NOMO-1 (cell line): ENCODE measurements at regions not wholly inside any gene's neighbourhood (a gene's known extent, or its start where the extent isn't known, plus 50 kb on each side); places are given as distances from the start of the nearest gene placed in this dataset.
A peak's percentile ranks its signal among the peaks of the same experiment; 100 is the strongest.
"Not testable (repeated sequence)": the region's sequence is repeated elsewhere in the genome, so short reads cannot be mapped to it uniquely, and the experiment has no call there.

ENCODE experiments used
- DNase-seq, 2 experiments: peaks; one replicate each; lab custom pipeline; 2025; ENCODE audit not compliant: unreplicated experiment in 2 of 2; lab: John Stamatoyannopoulos, UW

DNA sequence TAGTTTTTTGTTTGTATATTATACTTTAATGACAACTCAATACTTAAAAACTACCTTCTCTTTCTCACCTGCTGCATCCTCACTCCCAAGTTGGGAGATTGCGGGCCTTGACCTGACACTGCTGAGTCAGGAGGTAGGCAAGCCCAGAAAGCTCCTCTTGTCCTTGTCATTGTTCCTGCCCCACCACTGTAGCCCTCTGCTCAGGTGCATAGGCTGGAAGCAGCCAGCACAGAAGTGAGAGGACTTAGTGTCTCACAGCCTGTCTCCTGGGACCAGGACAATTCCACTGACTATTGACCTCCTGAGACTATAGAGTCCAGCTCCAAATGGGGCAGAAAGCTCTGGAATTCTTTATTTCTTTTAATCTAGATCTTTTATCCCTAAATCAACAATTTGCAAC, 123.5 kb upstream of the NDP start:
- no peak for DNase-seq

DNA sequence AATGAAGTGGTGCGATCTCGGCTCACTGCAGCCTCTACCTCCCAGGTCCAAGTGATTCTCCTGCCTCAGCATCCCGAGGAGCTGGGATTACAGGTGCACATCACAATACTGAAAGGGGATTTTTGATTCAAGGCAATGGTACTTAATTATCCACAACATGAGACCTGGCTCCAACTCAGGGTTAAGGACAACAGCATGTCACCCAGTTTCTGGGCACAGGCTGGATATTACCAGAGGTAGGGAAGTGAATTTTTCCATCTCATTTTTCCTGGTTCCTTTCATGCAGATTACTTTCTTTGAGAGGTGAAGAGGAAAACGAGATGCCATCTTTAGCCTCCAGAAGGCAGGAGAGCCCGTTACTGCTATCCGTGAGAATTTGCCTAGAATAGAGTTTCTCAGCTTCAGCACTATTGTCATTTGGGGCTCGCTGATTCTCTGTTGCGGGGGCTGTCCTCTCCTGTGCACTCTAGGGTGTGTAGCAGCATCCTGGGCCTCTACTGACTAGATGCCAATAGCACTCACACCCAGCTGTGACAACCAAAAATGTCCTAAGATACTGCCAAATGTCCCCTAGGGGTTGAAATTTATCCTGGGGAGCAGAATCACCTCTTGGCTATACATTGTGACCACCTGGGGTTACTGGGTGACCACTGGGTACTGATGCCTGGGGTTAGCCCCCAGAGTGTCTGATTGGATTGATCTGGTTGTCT, 121.8 kb upstream of the NDP start:
- DNase-seq: no peak

- DNase-seq: no peak
These were observed 120.2 kb upstream of the NDP start for GRCh38 chrX:44093431-44093830.

- no peak for DNase-seq
These were observed 119.6 kb upstream of the NDP start for GRCh38 chrX:44092778-44093177.

DNA sequence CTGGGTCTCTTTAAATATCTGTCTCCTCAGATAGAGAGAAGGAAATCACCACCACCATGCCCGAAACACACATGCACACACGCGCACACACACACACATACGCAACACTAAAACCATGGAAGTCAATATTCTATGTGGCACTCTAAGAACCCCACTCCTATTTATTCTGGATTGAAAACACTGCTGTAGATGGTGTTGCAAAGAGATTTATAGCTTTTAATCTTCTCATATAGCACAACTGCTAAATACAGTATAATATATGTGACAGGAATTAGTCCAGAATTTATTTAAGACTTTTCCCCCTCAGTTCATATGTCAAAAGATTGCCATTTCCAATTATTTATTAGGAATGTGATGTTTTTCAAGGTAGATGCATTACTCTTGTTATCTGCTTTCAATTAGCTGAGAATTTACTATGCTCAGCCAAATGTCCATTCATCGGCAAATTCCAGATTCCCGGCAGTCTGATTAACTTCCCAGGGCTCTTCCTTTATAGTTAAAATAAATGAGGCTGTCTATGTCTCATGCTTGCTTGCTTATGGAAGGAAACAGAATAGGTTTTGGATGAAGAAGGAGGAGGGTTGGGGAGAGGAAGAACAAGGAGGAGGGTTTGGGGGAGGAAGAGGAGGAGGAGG, 115.4 kb upstream of the NDP start:
- no peak for DNase-seq

GRCh38 chrX:44085209-44085608, 112.0 kb upstream of the NDP start:
- no peak for DNase-seq

DNA sequence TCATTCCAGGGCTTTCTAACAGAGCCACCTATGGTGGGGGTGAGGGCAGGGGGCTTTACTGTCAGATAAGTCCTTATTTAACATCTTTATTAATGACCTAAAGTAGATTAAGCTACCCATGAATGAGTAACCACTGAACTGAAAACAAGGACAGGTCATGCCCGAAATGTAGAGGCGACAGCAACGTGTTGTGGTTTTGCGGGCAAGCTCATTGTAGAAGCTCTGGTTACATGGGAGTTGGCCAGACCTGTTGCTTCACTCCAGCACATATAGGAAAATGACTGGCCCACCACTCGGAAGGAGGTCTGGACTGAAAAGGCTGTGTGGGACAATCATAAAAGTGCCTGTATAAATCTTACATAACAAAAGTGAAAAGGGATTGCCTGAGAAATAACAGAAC, 109.6 kb upstream of the NDP start:
- peak; percentile 59 to 75 for DNase-seq

DNA sequence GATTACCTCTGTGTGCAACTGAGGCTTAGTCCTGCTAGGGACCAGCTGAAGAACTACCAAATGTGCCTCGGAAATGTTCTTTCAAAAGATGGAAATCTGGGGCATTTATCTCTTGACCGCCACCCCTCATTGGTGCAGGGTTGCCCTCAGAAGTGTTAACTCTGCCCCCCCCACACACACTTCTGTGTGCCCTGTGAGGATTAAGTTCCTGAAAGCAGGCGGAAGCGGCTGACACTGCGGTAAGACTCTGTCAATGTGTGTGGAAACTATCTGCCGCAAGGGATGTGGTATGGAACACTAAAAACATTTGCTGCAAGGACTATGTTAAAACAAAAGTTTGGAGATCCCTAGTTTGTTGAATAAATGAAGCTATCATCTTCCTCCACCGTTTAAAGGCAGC, 106.9 kb upstream of the NDP start:
- peak; percentile 77 to 79 for DNase-seq

- DNase-seq: no peak
These were observed 99.4 kb upstream of the NDP start for GRCh38 chrX:44072631-44073030.

DNA sequence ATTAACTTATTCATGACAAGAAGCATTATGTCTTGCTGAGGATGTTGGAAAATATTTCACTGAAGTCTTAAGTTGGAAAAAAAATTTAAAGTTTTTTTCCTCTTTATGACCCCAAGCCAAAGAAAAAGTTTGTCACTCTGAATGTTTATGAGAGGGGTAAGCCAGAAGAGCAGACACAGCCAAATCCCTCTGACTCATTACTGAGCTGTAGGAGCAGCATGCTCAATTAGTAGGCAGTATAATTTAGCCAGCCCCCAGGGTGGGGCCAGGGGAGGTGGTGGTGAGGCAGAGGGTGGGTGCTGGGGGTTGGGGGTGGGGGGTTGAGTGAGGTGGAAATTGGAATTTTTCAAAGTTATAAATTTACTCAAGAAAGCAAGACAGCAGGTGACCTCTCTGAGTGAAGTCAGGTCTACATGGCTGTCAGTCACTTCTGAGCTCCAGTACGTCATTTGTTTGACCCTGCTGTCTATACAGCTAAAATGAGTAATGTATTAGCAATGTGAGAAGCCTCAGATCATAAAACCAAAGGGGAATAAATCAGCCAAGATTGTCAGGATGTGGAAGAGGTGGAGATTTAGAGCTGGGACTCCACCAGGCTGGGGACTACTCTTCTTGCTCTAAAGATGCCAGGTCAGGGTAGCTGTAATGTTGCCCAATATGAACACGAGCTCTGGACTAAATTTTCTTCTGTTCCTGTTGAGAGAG, 98.8 kb upstream of the NDP start:
- DNase-seq: no peak

DNA sequence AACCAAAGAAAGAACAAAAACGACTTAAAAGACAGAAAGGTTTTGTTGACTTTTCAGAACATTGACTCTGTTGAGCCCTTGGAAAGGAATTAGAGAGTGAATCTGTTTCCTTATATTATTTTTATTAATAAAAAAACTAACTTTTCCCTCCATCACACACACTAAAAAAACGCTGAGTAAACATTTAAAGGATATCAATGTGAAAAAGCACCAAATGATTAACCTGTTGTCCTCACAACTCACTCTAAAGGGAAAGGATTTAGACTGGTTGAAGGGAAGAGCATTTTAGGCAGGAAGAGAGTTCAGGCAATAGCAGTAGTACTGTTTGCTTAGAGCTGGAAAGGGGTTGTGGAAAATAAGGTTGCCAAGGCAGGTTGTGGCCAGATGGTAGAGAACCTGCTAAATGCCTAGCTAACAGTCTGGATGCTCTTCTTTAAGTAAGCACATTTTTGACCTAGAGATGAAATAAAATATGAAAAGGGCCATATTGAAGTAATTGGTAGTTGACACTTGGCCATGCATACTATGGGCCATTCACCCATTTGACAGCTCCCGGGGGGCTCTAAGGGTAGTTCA, 98.0 kb upstream of the NDP start:
- DNase-seq: no peak

DNA sequence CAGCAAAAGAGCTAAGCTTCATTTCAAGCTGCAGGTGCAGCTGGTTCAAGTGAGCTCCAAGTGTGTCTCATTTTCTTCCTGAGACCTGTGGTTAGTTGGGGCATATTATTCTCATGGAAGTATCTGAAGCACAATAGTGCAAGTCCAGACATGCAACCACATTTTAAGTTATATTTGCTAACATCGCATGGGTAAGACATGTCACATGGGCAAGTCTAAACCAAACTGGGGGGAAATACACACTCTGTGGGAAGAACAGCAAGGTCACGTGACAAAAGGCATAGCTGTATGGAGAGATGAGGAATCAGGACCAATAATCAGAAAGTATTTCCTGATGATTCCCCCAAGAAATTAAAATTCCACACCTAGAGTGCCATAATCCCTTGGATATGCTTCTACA, 94.9 kb upstream of the NDP start:
- no peak for DNase-seq

DNA sequence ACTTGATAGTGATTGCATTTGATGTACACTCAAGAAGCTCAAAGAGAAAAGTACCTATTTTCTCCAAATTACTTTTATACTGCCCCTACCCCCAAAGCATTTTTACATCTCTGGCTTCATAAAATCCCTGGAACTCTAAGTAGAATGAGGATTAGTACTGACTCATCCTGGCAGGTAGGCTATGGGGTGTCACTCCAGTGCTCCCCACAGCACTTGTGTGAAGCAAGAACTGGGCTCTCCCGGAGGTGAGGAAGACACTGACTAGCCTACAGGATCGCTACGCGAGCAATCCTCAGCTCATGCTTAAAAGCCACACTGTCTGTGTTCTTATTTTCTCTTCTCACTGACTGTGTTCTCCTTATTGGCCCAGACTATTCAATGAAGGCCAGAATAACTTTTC, 90.4 kb upstream of the NDP start:
- no peak for DNase-seq

DNA sequence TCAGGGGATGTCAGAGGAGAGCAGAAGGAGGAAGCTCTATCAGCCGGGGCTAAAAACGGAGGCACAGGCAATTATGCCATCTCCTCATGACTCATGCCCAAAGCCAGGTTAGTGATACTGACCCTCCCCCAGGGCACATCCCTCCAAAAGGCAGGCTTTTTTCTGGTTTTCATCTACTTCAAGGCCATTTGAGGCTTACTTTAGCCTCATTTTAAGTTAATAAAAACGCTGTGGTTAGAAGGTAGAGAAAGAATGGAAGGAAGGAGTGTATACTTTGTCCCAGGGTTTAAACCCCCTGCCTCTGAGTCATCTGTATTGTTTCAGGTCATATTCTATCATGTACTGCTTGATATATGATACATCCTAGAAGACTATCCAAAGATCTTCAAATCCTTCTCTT, 89.7 kb upstream of the NDP start:
- peak; percentile 62 to 66 for DNase-seq

- DNase-seq: no peak
These were observed 88.9 kb upstream of the NDP start for GRCh38 chrX:44061968-44062614.

DNA sequence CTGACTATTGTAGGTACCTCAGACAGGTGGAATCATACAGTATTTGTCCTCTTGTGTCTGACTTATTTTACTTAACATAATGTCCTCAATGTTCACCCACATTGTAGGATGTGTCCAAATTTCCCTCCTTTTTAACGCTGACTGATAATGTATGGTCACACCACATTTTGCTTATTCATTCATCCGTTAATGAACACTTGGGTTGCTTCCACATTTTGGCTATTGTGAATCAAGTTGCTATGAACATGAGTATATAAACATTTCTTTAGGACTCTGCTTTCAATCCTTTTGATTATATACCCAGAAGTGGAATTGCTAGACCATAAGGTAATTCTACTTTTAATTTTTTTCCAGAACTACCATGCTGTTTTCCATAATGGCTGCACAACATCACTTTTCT, 87.0 kb upstream of the NDP start:
- peak in 1 of 2 experiments; percentile 45 for DNase-seq

DNA sequence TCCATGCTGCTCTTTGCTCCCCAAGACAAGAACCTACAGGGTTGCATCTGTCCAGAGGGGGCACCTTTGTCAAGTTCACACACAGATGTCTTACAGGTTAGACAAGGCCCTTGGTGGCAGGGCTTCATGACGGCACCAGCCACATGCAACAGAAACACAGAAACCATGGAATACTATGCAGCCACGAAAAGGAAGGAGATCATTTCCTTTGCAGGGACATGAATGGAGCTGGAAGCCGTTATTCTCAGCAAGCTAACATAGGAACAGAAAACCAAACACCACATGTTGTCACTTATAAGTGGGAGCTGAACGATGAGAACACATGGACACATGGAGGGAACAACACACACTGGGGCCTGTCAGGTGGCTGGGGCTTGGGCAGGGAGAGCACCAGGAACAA, 85.1 kb upstream of the NDP start:
- DNase-seq: no peak

DNA sequence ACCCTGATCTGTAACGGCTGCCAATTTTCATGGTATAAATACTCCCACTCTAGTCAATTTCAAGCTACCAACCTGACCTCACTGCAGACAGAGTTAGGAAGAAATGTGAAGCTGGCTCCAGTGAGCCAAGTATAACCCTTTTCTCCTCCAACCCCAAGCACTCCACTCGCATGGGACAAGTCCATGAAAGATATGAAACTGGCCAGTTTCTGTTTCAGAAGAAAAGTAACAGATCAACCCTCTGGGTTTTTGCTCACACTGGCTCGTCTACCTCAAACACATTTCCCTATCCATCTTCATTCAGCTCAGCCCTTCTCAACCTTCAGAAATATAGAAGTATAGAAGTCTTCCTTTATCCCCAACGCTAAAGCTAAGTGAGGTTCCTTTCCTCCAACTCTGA, 82.4 kb upstream of the NDP start:
- DNase-seq: no peak

DNA sequence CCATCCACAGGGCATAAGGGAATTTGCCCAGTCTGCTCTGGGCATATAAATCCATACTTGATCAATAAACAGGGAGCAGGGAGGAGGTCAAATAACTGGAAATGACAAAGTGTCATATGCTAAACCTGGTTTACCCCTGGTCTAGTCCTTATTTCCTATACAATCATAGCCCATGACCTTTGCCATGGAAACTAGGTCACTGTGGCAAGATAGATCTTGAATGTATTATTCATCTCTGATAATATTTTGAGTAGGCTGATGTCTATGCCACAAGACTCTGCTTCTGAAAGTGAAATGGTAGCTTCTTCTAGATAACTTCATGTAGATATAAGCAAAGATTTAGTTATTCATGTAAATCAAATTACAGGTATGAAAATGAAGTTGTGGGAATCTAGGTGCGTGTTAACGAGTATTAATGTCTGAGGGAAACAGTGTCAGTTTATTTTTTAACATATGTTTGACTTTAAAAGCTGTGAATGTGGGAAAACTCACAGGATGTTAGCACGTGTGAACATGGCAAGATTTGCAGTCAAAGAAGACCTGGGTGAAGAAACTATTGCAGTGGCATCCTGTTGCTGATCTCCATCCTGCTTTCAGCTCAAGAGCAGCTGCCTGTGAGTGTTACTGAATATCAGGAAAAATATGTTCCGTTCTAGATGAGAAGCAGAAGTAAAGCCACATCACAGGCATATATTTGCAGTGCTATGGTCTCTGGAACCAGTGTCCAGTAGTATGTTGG, 81.8 kb upstream of the NDP start:
- no peak for DNase-seq

GRCh38 chrX:44045106-44045505, 71.9 kb upstream of the NDP start:
- DNase-seq: not testable (repeated sequence)

- no peak for DNase-seq
These were observed 70.3 kb upstream of the NDP start for GRCh38 chrX:44043496-44043895.
